Lower leg skin (tissue), 3 donors: ENCODE measurements at regions not wholly inside any gene's neighbourhood (a gene's known extent, or its start where the extent isn't known, plus 50 kb on each side); places are given as distances from the start of the nearest gene placed in this dataset.

Experiments
- POLR2A ChIP-seq, 2 donors: fragments of 450-650 bp; IDR thresholded peaks; one replicate each; pipeline ENCODE4 v1.6.1; 2016 to 2017; ENCODE audit warnings: antibody characterized with exemption in 2 of 2, mild to moderate bottlenecking in 1 of 2, moderate library complexity in 1 of 2
- TF ChIP-seq, protein P1 (sequence below), 3 donors: fragments of 450-650 bp; IDR thresholded peaks; one replicate each; pipeline ENCODE4 v1.5.1; 2016; ENCODE audit warnings: antibody characterized with exemption in 3 of 3, mild to moderate bottlenecking in 3 of 3, moderate library complexity in 2 of 3

DNA sequence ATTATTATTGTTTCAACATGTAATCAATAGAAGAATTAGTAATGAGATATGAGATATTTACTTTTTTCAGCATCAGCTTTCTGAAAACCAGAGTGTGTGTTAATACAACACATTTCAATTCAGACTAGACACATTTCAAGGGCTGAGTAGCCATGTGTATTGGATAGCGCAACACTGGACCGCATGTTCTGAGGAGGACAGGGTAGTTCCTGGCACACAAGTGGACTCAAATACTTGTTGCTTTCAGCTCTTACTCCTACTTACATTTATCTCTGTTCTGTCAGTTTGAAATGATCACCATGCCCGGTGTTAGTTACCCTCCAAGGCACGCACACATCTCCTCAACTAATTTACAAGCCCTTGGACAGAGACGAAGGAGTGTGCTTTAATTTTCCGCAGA, 126.6 kb downstream of the SLC24A2 start:
- TF ChIP-seq, protein P1, sequence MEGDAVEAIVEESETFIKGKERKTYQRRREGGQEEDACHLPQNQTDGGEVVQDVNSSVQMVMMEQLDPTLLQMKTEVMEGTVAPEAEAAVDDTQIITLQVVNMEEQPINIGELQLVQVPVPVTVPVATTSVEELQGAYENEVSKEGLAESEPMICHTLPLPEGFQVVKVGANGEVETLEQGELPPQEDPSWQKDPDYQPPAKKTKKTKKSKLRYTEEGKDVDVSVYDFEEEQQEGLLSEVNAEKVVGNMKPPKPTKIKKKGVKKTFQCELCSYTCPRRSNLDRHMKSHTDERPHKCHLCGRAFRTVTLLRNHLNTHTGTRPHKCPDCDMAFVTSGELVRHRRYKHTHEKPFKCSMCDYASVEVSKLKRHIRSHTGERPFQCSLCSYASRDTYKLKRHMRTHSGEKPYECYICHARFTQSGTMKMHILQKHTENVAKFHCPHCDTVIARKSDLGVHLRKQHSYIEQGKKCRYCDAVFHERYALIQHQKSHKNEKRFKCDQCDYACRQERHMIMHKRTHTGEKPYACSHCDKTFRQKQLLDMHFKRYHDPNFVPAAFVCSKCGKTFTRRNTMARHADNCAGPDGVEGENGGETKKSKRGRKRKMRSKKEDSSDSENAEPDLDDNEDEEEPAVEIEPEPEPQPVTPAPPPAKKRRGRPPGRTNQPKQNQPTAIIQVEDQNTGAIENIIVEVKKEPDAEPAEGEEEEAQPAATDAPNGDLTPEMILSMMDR (IDR thresholded peaks at IDR 0.05) = no peak
- TF ChIP-seq POLR2A (IDR thresholded peaks at IDR 0.05) = no peak
